ENCODE measurements at regions not wholly inside any gene's neighbourhood (a gene's known extent, or its start where the extent isn't known, plus 50 kb on each side); places are given as distances from the start of the nearest gene placed in this dataset.

DNA sequence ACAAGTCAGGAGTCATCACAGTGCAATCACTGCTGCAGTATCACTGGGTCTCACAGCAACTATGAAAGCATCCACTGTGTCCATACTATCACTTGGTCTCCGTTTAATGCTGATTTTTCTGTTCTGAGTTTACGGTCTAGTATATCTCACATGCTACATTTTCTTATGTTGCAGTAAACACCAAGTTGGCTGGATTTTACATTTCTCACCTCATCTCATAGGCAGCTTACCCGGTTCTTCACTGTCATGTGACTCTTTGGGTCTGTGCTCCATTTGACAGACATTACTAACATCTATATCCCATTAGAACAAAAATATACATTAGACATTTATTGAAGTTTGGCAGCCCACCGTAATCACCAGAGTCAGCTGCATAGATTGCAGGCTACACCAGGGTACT lies 115.7 kb upstream of the PRMT8 start (continued):
- TF ChIP-seq, protein P1, sequence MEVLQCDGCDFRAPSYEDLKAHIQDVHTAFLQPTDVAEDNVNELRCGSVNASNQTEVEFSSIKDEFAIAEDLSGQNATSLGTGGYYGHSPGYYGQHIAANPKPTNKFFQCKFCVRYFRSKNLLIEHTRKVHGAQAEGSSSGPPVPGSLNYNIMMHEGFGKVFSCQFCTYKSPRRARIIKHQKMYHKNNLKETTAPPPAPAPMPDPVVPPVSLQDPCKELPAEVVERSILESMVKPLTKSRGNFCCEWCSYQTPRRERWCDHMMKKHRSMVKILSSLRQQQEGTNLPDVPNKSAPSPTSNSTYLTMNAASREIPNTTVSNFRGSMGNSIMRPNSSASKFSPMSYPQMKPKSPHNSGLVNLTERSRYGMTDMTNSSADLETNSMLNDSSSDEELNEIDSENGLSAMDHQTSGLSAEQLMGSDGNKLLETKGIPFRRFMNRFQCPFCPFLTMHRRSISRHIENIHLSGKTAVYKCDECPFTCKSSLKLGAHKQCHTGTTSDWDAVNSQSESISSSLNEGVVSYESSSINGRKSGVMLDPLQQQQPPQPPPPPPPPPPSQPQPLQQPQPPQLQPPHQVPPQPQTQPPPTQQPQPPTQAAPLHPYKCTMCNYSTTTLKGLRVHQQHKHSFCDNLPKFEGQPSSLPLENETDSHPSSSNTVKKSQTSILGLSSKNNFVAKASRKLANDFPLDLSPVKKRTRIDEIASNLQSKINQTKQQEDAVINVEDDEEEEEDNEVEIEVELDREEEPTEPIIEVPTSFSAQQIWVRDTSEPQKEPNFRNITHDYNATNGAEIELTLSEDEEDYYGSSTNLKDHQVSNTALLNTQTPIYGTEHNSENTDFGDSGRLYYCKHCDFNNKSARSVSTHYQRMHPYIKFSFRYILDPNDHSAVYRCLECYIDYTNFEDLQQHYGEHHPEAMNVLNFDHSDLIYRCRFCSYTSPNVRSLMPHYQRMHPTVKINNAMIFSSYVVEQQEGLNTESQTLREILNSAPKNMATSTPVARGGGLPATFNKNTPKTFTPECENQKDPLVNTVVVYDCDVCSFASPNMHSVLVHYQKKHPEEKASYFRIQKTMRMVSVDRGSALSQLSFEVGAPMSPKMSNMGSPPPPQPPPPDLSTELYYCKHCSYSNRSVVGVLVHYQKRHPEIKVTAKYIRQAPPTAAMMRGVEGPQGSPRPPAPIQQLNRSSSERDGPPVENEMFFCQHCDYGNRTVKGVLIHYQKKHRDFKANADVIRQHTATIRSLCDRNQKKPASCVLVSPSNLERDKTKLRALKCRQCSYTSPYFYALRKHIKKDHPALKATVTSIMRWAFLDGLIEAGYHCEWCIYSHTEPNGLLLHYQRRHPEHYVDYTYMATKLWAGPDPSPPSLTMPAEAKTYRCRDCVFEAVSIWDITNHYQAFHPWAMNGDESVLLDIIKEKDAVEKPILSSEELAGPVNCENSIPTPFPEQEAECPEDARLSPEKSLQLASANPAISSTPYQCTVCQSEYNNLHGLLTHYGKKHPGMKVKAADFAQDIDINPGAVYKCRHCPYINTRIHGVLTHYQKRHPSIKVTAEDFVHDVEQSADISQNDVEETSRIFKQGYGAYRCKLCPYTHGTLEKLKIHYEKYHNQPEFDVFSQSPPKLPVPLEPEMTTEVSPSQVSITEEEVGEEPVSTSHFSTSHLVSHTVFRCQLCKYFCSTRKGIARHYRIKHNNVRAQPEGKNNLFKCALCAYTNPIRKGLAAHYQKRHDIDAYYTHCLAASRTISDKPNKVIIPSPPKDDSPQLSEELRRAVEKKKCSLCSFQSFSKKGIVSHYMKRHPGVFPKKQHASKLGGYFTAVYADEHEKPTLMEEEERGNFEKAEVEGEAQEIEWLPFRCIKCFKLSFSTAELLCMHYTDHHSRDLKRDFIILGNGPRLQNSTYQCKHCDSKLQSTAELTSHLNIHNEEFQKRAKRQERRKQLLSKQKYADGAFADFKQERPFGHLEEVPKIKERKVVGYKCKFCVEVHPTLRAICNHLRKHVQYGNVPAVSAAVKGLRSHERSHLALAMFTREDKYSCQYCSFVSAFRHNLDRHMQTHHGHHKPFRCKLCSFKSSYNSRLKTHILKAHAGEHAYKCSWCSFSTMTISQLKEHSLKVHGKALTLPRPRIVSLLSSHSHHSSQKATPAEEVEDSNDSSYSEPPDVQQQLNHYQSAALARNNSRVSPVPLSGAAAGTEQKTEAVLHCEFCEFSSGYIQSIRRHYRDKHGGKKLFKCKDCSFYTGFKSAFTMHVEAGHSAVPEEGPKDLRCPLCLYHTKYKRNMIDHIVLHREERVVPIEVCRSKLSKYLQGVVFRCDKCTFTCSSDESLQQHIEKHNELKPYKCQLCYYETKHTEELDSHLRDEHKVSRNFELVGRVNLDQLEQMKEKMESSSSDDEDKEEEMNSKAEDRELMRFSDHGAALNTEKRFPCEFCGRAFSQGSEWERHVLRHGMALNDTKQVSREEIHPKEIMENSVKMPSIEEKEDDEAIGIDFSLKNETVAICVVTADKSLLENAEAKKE (CRISPR knock-in tag; IDR thresholded peaks at IDR 0.05), result no peak
- TF ChIP-seq JUNB (IDR thresholded peaks at IDR 0.05; ENCODE audit: unreplicated experiment), result no peak
- TF ChIP-seq ZNF331 (CRISPR knock-in tag; IDR thresholded peaks at IDR 0.05; ENCODE audit: low read depth), result no peak
- no peak for TF ChIP-seq EZH2 (IDR thresholded peaks at IDR 0.05; ENCODE audit: low read depth, unreplicated experiment)
- no peak for TF ChIP-seq CREB1 (CRISPR knock-in tag; IDR thresholded peaks at IDR 0.05; ENCODE audit: low read depth)

DNA sequence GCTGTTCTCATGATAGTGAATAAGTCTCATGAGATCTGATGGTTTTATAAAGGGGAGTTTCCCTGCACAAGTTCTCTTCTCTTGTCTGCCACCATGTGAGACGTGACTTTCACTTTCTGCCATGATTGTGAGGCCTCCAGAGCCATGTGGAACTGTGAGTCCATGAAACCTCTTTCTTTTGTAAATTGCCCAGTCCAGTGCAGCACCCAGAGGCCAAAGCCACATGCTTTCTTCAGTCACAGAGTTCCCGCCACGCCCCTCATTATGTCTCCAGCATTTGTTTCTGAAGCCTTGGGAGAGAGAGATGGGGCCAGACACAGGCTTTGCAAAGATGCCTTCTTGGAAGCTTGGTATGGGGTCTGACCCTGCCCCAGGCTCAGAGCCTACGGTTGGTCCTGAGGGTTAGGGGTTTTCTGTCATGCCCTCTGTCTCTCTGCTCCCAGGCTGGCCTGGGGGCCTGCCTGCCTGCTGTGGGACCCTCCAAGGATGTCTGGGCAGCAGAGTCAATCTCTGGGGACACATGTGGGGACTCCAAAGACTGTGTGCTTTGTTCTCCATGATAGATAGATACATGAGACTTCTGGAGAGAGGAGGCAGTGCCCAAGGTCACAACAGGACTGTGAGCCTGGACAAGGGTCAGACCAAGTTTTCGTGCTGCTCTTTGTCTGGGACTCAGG lies 114.1 kb upstream of the PRMT8 start:
- Mint-ChIP-seq H3K4me3 (no peak overlapping the region), H3K9me3 (no peaks in the 10 kb centered on the region; the same call in 2 of the 3 replicates), H3K4me1 (peaks cover 10% of the 10 kb centered on the region; the same call in 2 of the 3 replicates), H3K36me3 (ENCODE audit: low read depth) (no peaks in the 10 kb centered on the region), H3K27ac (no peak overlapping the region), H3K27me3 (ENCODE audit: insufficient read depth, low read depth, poor library complexity) (peaks cover 4% of the 10 kb centered on the region)
- Histone ChIP-seq H3K4me3 (no peak overlapping the region), H2AFZ (no peak overlapping the region), H3K79me2 (replicated peaks; ENCODE audit: insufficient read depth) (no peaks in the 10 kb centered on the region), H3K9me2 (ENCODE audit: insufficient read depth) (no peaks in the 10 kb centered on the region), H3K27me3 (ENCODE audit: insufficient read depth) (no peaks in the 10 kb centered on the region), H3F3A (replicated peaks; ENCODE audit: low read depth) (no peaks in the 10 kb centered on the region), H4K20me1 (replicated peaks; ENCODE audit: insufficient read depth) (no peaks in the 10 kb centered on the region; the same call in 1 of the 2 replicates), H3K36me3 (ENCODE audit: insufficient read depth) (no peaks in the 10 kb centered on the region; the same call in 1 of the 2 replicates), H3K4me1 (ENCODE audit: insufficient read depth) (no peaks in the 10 kb centered on the region), H3K27ac (ENCODE audit: low read depth) (no peak overlapping the region), H3K4me2 (no peak overlapping the region)
- no peak for DNase-seq (ENCODE audit: low spot score)
- no peak for ATAC-seq
- TF ChIP-seq STAT1 (IDR thresholded peaks at IDR 0.05; ENCODE audit: unreplicated experiment) (no peak), NANOG (IDR thresholded peaks at IDR 0.05; ENCODE audit: borderline replicate concordance) (no peak), ZNF114 (CRISPR knock-in tag; IDR thresholded peaks at IDR 0.05) (no peak), JUNB (IDR thresholded peaks at IDR 0.05; ENCODE audit: unreplicated experiment) (no peak), EZH2 (IDR thresholded peaks at IDR 0.05; ENCODE audit: low read depth, unreplicated experiment) (no peak), POLR2AphosphoS5 (IDR thresholded peaks at IDR 0.05; ENCODE audit: low read depth) (no peak)
- TF ChIP-seq, protein P2, sequence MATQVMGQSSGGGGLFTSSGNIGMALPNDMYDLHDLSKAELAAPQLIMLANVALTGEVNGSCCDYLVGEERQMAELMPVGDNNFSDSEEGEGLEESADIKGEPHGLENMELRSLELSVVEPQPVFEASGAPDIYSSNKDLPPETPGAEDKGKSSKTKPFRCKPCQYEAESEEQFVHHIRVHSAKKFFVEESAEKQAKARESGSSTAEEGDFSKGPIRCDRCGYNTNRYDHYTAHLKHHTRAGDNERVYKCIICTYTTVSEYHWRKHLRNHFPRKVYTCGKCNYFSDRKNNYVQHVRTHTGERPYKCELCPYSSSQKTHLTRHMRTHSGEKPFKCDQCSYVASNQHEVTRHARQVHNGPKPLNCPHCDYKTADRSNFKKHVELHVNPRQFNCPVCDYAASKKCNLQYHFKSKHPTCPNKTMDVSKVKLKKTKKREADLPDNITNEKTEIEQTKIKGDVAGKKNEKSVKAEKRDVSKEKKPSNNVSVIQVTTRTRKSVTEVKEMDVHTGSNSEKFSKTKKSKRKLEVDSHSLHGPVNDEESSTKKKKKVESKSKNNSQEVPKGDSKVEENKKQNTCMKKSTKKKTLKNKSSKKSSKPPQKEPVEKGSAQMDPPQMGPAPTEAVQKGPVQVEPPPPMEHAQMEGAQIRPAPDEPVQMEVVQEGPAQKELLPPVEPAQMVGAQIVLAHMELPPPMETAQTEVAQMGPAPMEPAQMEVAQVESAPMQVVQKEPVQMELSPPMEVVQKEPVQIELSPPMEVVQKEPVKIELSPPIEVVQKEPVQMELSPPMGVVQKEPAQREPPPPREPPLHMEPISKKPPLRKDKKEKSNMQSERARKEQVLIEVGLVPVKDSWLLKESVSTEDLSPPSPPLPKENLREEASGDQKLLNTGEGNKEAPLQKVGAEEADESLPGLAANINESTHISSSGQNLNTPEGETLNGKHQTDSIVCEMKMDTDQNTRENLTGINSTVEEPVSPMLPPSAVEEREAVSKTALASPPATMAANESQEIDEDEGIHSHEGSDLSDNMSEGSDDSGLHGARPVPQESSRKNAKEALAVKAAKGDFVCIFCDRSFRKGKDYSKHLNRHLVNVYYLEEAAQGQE (IDR thresholded peaks at IDR 0.05; ENCODE audit: unreplicated experiment), result no peak
- TF ChIP-seq, protein P3, sequence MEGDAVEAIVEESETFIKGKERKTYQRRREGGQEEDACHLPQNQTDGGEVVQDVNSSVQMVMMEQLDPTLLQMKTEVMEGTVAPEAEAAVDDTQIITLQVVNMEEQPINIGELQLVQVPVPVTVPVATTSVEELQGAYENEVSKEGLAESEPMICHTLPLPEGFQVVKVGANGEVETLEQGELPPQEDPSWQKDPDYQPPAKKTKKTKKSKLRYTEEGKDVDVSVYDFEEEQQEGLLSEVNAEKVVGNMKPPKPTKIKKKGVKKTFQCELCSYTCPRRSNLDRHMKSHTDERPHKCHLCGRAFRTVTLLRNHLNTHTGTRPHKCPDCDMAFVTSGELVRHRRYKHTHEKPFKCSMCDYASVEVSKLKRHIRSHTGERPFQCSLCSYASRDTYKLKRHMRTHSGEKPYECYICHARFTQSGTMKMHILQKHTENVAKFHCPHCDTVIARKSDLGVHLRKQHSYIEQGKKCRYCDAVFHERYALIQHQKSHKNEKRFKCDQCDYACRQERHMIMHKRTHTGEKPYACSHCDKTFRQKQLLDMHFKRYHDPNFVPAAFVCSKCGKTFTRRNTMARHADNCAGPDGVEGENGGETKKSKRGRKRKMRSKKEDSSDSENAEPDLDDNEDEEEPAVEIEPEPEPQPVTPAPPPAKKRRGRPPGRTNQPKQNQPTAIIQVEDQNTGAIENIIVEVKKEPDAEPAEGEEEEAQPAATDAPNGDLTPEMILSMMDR (conservative IDR thresholded peaks at IDR 0.05; ENCODE audit: low read depth in 2 of 2), result no peak

Data from GM23338 (cell line).